ENCODE measurements at regions not wholly inside any gene's neighbourhood (a gene's known extent, or its start where the extent isn't known, plus 50 kb on each side); places are given as distances from the start of the nearest gene placed in this dataset.

GRCh38 chr2:35510636-35511035 is 844.9 kb upstream of the CRIM1 start:
- H3K4me3 ChIP-seq (ENCODE audit: low read depth, low read length) = no peak overlapping the region
- no peak for DNase-seq (ENCODE audit: low read depth)
- no peak for TF ChIP-seq MAX (IDR thresholded peaks at IDR 0.05; ENCODE audit: low read depth, low read length)

GRCh38 chr2:35508601-35509000 is 847.0 kb upstream of the CRIM1 start:
- TF ChIP-seq POLR2A (IDR thresholded peaks at IDR 0.05; ENCODE audit: extremely low read depth, insufficient read length) (no peak), CTCF (IDR thresholded peaks at IDR 0.05; ENCODE audit: low read depth, low read length) (no peak), MYC (IDR thresholded peaks at IDR 0.05; ENCODE audit: low read depth, low read length) (no peak), MAX (IDR thresholded peaks at IDR 0.05; ENCODE audit: low read depth, low read length) (no peak)
- no peak for DNase-seq (ENCODE audit: low read depth)
- no peak overlapping the region for H3K4me3 ChIP-seq (ENCODE audit: low read depth, low read length)

GRCh38 chr2:35504419-35504818 is 851.2 kb upstream of the CRIM1 start:
- TF ChIP-seq CTCF (IDR thresholded peaks at IDR 0.05; ENCODE audit: low read depth, low read length) (no peak), MYC (IDR thresholded peaks at IDR 0.05; ENCODE audit: low read depth, low read length) (no peak), MAX (IDR thresholded peaks at IDR 0.05; ENCODE audit: low read depth, low read length) (no peak), POLR2A (IDR thresholded peaks at IDR 0.05; ENCODE audit: extremely low read depth, insufficient read length) (no peak)
- DNase-seq (ENCODE audit: low read depth) = no peak
- H3K4me3 ChIP-seq (ENCODE audit: low read depth, low read length) = no peak overlapping the region

- no peak for DNase-seq (ENCODE audit: low read depth)
- TF ChIP-seq POLR2A (IDR thresholded peaks at IDR 0.05; ENCODE audit: extremely low read depth, insufficient read length) (no peak), CTCF (IDR thresholded peaks at IDR 0.05; ENCODE audit: low read depth, low read length) (no peak), MAX (IDR thresholded peaks at IDR 0.05; ENCODE audit: low read depth, low read length) (no peak), MYC (IDR thresholded peaks at IDR 0.05; ENCODE audit: low read depth, low read length) (no peak)
- H3K4me3 ChIP-seq (ENCODE audit: low read depth, low read length) = no peak overlapping the region
Observed at GRCh38 chr2:35503738-35504199, 851.8 kb upstream of the CRIM1 start.

GRCh38 chr2:35503311-35503710 is 852.3 kb upstream of the CRIM1 start:
- DNase-seq (ENCODE audit: low read depth) = no peak
- TF ChIP-seq MAX (IDR thresholded peaks at IDR 0.05; ENCODE audit: low read depth, low read length) (no peak), MYC (IDR thresholded peaks at IDR 0.05; ENCODE audit: low read depth, low read length) (no peak), POLR2A (IDR thresholded peaks at IDR 0.05; ENCODE audit: extremely low read depth, insufficient read length) (no peak), CTCF (IDR thresholded peaks at IDR 0.05; ENCODE audit: low read depth, low read length) (no peak)
- H3K4me3 ChIP-seq (ENCODE audit: low read depth, low read length) = no peak overlapping the region

GRCh38 chr2:35501076-35501475 is 854.5 kb upstream of the CRIM1 start:
- no peak overlapping the region for H3K4me3 ChIP-seq (ENCODE audit: low read depth, low read length)
- no peak for DNase-seq (ENCODE audit: low read depth)
- TF ChIP-seq POLR2A (IDR thresholded peaks at IDR 0.05; ENCODE audit: extremely low read depth, insufficient read length) = no peak
- no peak for TF ChIP-seq MYC (IDR thresholded peaks at IDR 0.05; ENCODE audit: low read depth, low read length)
- no peak for TF ChIP-seq CTCF (IDR thresholded peaks at IDR 0.05; ENCODE audit: low read depth, low read length)
- TF ChIP-seq MAX (IDR thresholded peaks at IDR 0.05; ENCODE audit: low read depth, low read length) = no peak
